ENCODE measurements at regions not wholly inside any gene's neighbourhood (a gene's known extent, or its start where the extent isn't known, plus 50 kb on each side); places are given as distances from the start of the nearest gene placed in this dataset.

DNA sequence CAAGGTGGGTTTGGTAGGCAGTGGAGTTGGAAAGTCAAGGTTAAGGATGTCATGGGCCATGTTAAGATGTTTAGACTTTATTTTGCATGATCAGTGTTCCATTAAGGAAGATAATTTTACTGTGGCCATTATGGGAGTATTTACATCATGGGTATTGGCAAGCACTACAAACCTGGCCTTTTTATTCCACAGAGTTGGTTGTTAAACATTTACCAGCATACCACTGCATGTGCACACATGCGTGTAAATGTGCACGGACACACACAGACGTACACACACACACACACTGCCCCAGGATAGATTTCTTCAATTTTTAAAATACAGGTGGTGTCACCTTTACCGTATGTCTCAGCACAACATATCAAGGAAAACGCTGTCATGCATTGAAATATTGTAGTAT lies 51.4 kb upstream of the ITGA6 start:
- H3K27ac ChIP-seq, result no peak overlapping the region

DNA sequence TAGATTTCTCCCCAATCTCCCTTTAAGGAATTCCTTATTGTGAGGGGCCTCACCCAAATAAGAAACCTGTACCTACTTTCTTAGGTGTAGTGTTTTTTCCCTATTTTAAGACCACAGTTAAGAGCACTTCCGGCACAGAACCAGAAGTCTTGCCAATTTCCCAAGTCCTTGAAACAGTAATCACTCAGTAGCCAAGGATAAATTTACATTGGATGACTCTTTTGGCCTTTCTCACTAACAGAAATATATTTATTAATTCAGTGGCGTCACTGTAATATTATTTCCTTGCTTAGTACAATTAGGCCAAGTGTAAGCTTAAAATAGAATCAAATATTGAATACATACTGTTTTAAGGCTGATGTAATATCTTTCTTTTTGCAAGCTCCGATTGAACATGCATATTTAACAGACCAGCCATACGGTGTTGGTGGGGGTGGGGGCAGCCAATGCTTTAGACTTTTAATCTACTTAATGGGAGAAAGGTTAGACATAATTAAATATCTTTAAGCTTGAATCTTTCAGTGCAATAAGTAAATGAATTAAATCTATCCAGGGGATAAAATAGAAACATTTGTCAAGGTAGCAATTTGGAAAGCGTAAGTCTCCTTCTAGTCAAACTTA lies 50.8 kb upstream of the ITGA6 start:
- no peak overlapping the region for H3K27ac ChIP-seq
- DNase-seq (ENCODE audit: low read depth, low spot score), result no peak

More for the DNA sequence above, 51.4 kb upstream of the ITGA6 start:
- no peak for DNase-seq (ENCODE audit: low read depth, low spot score)

DNA sequence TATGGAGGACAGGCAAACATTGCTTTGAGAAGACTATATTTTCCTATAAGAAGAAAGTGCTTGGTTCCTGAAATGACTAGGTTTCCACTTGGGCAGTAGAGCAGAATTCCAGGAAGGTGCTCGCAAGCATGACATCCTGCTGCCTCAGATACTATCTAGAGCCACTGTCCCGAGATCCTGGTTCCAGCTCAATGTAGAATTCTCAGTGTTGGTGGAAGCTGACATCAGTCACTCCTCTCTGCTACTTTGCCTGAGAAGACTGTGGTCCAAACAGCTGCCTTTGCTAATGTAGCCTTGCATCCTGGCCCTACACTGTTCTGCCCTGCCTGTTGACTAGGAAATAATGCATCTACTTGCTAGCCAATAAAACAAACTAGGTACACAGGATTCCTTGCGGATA lies 50.0 kb upstream of the ITGA6 start:
- DNase-seq (ENCODE audit: low read depth, low spot score), result no peak
- no peak overlapping the region for H3K27ac ChIP-seq

All from epithelial cell of prostate (primary cell).